HG03175 (cell line): ENCODE measurements at regions not wholly inside any gene's neighbourhood (a gene's known extent, or its start where the extent isn't known, plus 50 kb on each side); places are given as distances from the start of the nearest gene placed in this dataset.

Source experiments
- ATAC-seq: cut with Tn5 transposase; IDR thresholded peaks from one replicate; pipeline ENCODE4 v1.9.1; 2021; ENCODE audit warnings: mild to moderate bottlenecking, moderate library complexity; ENCODE audit not compliant: unreplicated experiment

DNA sequence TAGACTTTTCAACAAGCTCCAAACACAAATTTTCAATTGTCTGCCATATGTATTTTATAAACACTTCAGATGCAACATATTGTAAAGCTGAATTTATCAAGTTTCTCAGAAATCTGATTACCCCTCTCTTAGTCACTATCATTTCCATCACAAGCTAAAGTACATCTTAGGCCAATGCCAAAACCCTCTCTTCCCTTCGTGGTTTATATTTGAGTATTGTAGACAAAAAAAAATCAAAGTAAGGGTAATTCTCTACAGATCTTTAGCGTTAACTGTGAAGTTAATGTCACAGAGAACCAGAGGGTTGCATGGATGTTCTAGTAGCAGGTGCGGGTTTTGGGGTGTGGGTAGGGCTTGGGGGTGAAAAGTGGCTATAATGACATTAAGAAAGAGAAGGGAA, 387.7 kb upstream of the PTGER4 start:
- no peak for ATAC-seq

DNA sequence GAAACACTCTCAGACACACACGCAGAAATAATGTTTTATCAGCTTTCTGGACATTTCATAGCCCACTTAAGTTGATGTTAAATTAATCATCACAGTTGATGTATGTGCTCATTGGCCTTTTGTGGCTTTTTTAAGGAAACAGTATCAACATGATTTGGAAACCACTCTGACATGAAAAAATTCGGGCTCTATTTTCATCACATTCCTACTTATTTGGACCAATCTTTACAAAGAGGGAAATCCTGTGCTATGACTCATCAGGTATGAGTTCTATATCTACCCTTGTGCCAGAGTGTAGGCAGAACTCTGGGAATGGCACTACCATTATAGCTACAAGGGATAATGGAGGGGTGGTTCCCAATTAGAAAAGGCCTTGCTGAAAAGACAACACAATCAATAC, 388.4 kb upstream of the PTGER4 start:
- no peak for ATAC-seq

DNA sequence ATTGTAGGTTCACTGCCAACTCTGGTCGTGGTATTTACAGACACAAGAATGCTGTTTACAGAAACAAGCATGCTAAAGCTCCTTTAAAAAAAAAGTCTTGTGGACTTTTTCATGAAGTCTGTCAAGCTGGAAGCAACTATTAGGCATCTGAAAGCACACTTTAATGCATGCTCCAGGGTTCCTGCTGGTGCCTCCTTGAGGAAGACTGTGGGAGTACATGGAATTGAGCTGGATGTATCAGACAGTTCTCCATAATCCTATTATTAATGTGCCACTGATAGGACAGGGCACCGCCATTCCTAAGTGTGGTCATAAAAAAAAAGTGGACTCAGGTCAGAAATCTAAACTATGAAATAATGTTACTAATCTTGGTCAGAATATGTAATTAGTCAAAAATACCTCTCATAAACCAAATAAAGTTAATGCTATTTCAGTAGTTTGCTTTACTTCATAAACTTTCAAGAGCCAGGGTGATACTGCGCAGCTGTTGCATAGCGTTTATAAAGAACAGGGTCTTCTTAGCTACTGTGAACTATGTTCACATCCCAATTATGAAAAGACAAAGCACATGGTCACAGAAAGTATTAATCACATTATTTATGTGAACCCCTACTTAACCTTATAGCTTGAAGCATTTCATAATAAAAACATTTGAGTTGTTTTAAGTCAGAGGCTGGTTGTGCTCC, 390.8 kb upstream of the PTGER4 start:
- no peak for ATAC-seq

DNA sequence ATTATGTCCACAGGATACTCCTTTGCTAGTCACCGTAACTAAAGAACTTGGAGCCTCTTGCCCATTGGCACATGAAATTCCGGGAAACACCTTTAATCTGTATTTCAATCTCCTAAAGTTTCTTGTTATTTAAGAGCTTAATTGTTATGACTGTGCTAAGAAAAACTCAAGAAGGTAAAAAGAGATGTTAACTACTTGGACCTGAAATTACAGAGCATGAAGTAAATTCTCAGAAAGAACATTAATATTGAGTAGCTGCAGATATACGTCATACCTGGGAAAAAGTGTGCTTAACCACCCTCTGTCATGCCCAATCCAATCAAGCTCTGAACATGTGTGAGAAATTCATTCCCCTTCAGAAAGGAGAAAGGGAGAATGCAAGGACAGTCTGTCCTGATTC, 394.9 kb upstream of the PTGER4 start:
- no peak for ATAC-seq

DNA sequence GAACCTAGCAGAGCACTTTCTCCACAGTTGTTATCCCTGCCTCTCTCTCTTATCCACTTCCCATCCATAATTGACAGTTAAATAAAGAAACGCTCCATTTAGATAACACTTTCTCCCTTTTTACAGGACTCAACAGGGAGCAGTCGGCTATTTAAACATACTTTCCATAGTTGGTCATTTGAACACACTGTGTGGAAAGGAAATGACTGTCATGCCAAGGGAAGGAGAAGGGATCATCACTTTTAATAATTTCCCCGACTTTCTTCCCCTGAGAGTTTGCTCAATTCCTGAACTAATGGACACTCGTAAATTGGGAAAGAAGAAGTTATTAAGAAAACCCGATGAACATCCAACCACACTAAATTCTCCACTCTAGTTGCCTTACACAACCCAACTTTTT, 400.8 kb upstream of the PTGER4 start:
- ATAC-seq: no peak

DNA sequence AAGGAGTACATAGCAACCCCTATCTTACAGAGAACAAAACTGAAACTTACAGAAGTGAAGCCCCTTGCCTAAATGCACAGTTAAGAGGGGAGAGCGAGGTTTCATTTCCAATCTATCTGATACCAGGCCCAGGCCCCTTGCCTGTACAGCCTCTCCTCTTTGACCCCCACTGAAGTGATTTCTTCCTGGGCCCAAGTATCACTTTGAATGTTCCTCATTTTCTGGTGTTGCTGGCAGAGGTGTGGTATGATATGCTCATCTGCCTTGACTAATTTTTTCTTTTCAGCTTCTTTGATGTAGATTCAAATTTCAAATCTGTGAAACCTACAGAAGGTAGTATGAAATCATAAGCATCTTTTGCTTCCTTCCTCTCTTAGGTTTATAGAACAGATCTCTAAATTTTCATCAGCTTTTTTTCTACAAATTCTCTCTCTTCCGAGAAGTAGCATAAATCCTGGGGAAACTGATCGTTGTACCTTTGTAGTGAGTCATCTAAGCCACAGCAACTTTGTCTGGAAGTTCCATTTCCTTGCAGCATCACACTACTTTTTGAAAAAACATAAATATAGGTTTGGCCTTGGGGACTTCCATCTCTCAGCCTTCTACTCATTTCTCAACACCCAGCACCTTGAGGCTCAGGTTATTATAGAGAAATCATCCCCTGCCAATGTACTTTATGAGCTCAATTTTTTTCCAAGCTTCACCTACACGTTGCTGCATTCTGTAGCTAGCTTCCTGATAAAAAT, 402.4 kb upstream of the PTGER4 start:
- ATAC-seq: peak; percentile 50

DNA sequence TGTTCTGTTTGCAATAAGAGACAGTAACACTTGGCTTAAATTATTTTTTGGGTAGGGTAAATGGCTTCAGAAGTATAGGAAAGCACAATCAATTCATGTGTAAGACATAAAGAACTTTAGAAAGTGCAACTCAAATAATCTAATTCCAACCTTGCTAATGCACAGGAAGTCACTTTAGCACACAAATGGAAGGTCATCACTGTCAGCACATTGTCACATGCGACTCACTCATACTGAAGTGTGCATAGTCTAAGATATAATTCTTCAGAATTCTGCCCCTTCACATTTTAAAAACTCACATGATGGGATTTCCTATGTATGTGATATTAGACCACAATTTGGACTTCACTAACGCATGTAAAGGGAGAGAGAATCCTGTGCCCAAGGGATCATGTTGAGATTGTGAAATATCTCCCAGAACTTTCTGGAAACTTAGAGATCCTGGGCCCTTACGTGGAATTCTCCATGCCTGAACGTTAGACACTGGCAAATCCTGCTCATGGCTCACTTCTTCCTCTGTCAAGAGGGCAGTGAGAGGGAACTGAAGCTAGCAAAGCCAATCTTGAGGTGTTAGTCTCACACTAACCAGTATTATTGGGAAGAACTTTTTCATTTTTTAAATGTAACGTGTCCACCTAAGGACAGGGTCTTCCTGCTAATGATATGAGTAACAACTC, 403.2 kb upstream of the PTGER4 start:
- ATAC-seq: peak; percentile 28

DNA sequence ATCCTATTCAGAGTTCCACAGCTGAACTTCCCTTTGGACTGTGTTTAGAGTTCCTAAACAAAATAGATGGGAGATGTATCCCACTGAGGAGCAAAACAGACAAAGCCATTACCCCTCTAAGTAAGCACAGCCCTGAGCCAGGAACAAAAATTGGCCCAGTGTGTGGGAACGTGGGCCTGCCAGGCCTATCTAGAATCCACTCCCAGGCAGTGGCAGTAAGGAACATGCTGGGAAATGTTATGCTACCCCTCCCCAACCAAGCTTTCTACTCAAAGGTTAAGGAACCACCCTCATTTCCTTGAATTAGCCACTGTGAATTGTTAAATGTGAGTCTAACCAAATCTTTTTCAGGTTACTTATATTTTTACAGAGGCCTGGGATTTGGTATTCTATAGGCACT, 405.1 kb upstream of the PTGER4 start:
- ATAC-seq: no peak

DNA sequence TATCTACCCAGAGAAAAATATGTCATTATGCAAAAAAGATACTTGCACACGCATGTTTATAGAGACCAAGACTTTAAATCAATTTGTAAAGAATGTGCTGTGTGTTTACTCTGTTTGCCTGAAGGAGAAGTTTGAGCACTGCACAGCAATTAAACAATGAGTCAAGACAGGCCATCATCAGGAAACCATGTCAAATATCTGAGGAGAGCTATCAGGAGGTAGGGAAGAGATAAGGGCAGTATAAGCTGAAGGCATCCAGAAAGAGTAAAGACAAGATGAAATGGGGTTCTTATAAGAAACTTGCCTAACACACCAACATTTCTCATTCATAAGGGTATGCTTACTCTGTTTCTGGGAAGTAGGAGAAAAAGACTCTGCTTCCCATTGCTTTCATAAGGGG, 405.8 kb upstream of the PTGER4 start:
- ATAC-seq: no peak

DNA sequence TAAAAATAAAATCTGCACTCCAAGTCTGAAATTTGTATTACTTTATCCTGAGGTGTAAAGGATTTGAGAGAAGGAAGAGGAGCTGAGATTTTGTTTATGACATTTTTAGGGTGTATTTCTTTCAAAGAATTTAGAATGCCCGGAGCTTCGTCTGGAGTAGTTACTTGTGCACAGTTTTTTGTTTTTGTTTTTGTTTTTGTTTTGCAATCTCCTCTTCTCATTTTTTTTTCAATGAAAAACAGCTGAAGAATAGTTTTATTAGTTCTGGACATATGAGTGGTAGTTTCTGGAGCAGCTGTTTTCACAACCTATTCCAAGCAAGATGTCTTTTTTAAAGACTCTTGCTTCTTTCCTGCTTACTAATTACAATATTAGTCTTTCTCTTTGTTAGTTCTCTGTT, 408.2 kb upstream of the PTGER4 start:
- no peak for ATAC-seq

DNA sequence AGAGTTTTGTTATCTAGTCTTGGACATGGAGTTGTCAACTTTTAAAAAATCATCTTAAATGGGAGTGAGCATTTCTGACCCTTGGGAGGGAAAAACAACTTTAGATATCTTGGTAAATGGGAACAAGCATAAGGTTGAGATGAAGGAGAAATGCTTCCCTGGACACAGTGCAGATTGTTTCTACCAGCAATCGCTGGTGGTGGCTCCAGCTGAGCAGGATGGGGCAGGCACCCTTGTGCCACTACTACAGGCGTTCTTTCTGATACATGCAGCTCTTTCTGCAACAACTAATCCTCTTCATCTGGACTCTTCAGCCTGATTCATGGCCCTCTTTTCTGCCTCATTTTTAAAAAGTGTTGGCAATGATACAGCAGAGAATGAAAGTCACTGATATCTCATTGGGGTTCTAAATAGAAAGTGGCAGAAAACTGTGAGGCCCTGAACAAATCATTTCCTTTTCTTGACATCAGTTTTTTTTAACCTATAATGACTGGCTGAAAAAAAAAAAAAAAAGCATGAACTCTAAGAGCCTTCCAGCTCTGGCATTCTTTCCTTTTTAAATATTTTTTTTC, 409.4 kb upstream of the PTGER4 start:
- ATAC-seq: no peak

DNA sequence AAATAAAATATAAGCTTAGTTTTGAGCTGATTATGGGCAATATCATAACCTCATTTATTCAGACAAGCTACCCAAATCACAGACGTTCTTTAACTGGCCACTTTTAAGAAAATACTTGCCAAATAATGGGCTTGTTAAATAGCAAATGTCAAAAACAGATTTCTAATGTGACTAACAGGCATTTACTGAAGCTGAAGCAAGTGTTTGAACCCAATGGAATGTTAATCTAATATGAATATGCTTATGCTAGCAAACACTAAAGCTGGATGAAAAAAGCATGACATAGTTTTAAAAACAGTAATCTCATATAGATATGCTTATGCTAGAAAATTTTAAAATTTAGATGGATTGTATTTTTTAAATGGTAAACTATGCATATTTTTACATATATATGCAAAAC, 411.6 kb upstream of the PTGER4 start:
- no peak for ATAC-seq

DNA sequence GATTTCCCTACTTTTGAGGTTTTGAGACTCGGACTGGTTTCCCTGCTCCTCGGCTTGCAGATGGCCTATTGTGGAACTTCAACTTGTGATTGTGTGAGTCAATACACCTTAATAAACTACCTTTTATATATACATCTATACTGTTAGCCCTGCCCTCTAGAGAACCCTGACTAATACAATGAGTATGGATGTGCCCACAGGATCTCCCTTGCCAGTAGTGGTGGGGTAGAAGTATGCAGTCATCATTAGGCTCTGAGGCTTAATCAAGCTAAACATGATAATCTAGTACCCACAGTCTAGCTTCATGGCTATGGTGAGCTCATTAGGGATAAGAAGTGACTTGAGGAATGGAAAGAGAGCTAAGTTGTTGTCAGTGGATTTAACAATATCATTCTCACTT, 412.8 kb upstream of the PTGER4 start:
- no peak for ATAC-seq

DNA sequence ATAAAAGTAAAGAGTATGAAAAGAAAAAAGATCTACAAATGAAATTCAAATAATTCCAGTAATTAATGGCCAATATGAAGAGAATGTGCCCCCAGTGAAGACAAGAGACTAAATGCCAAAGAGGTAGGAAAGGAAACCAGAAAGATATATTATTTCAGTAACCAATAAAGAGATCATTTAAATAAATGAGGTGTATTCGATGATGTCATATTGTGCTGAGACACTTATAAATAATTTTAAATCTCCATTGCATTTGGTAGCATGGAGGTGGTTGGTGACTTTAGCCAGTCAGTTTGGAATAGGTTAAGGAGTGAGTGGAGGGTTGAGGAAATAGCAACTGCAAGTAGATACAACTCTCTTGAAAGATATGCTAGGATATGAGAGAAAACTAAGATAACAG, 417.7 kb upstream of the PTGER4 start:
- no peak for ATAC-seq

DNA sequence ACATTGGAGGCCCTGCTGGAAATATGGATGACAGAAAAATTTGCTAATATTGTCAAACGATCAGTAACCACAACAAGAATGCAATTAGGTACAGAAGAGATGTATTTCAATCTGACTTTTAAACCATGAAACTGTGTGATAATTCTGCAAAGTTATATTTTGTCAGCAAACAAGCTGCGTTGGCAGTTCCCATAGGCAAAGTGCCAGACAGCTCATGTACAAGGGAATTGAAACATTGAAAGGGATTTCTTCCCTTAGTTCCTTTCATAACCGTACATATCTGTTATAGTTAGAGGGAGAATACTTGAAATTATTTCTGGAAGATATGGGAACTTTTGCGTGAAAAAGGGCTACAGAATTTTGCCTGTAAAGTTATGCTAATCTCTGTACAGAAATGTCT, 419.4 kb upstream of the PTGER4 start:
- ATAC-seq: no peak

DNA sequence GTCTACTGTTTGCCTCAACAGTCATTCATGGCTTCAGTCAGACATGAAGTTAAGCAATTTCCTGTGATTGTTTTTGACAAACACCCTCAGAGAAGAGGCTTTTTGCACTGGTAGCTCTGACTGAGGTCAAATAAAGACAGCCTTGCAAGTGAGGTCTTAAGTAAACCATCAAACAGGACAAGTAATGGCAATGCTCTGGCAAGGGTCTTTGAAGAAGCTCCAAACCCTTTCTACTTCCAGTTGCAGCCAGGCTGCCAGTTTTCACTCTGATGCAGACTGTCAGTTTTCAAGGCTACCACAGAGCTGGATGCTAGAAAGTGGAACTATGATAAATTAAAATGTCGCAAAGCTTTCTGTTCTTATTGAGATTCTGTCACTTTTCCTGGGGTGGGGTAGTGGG, 421.5 kb upstream of the PTGER4 start:
- ATAC-seq: no peak

DNA sequence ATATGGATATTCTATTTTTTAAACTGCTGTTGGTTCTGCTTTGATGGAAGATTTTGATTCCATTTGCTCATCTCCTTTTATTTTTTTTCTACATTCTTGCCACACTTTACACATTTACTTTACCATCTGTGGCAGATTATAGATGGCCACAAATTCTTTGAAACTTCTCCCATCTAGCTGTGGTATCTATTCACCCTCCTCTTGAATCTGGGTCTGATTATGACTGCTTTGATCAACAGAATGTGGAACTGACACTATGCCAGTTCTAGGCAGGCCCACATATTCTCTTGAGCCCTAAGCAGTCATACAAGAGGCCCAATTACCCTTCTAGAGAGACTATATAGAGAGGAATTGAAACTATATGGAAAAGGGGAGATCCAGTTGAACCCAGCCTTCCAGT, 439.0 kb upstream of the PTGER4 start:
- no peak for ATAC-seq

DNA sequence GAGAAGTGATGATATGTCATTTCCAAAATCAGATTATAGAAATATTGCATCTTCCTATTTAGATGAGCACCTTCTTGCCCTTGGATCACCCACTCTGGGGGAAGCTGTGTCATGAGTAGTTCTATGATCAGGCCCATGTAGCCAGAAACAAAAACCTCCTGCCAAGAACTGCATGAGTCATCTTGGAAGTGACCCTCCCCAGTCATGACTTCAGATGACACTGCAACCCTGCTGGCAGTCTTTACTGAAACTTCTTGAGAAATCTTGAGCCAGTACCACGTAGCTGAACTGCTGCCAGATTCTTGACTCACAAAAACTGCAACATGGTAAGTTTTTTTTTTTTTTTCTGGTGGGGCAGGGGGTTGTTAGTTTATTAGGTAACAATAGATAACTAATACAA, 439.6 kb upstream of the PTGER4 start:
- no peak for ATAC-seq

DNA sequence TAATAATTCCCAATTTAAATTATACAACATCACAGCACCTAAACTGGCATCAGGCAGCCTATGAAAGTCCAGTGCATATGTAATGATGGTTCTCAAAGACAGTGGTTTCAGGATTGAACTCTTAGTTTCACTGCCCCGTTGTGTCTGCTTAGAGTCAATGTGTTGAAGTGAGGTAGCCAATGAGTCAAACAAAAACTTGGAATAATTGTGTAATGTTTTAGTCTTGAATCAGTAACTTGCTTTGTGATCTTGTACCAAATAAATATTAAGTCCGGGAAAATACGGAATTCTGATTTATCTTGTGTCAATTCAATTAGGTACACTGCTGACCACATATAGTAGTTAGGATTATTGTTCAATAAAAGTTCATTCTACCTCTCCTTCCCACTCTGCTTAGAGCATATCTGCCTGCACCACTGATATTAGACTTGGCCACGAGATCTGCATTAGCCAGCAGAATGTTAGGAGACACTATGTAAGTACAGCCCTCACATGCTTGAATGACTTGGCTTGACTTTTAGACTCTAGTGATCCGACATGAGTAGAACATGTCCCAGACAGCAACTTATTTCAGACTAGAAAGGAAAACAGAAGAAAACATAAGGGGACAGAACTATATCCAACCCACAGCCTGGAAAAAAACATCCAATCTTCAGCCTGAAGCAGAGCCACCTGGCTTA, 441.5 kb upstream of the PTGER4 start:
- ATAC-seq: no peak

DNA sequence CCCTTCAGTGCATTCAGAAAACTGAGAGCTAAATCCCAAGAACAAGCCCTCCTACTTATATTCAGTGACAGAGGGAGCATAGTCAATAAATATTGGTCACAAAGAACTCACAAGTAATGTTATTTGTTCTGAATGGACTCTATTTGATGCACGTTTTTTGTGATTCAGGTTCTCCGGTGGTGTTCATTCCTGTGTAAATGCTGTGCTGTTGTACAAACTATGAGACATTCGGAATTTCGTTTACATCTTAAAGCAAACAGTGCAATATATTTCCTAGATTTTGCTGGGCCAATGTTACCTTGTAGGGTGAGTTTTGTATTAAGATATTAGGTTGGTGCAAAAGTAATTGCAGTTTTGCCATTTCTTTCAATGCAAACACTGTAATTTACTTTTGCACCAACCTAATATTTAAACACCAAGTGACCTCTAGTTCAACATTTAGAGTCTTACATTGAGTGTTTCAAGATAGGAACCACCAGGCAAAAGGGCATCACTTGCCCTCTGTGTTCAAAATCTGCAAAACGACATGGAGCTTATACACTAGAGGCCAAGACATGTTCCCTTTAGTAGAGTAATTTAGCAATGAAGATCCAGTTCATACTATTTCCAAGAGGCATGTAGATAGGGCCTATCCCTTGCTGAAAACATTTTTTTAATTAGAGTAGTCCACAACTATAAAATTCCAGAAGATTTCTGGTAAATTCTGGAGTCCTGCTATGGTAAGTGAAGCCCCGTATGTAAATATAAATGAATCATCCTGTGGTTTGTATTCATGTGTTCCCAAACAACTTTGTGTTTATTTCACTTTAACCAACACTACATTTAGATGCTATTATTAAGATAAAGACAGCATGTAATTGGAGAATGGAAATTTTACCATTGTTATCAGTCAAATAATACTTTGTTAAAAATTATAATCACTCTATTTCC, 444.0 kb upstream of the PTGER4 start:
- no peak for ATAC-seq
